Smooth muscle cell (in vitro differentiated cells): ENCODE measurements at regions not wholly inside any gene's neighbourhood (a gene's known extent, or its start where the extent isn't known, plus 50 kb on each side); places are given as distances from the start of the nearest gene placed in this dataset.

Experiments used
- DNase-seq: peaks from one replicate; lab custom pipeline; 2025; ENCODE audit not compliant: unreplicated experiment; lab: John Stamatoyannopoulos, UW
- H2AFZ ChIP-seq: fragments of 200-600 bp; sonication (generic); 2 replicates; pipeline ENCODE4 v1.6.0; 2016; ENCODE audit warnings: antibody characterized with exemption, low read depth, mild to moderate bottlenecking
- H3F3A ChIP-seq: fragments of 200-600 bp; sonication (generic); 2 replicates; pipeline ENCODE4 v1.6.0; 2017; ENCODE audit warnings: antibody characterized with exemption, low read depth
- H3K27ac ChIP-seq: fragments of 200-600 bp; sonication (generic); 2 replicates; pipeline ENCODE4 v1.5.1; 2016; ENCODE audit warnings: low read depth, mild to moderate bottlenecking
- H3K27me3 ChIP-seq: fragments of 200-600 bp; sonication (generic); 2 replicates; pipeline ENCODE4 v1.6.1; 2016; ENCODE audit warnings: low read depth, mild to moderate bottlenecking
- H3K36me3 ChIP-seq: fragments of 200-600 bp; sonication (generic); 2 replicates; pipeline ENCODE4 v1.5.1; 2016; ENCODE audit warnings: low read depth
- H3K4me1 ChIP-seq: fragments of 200-600 bp; sonication (generic); 2 replicates; pipeline ENCODE4 v1.5.1; 2016; ENCODE audit warnings: low read depth
- H3K4me2 ChIP-seq: fragments of 200-600 bp; sonication (generic); 2 replicates; pipeline ENCODE4 v1.6.0; 2016; ENCODE audit warnings: mild to moderate bottlenecking
- H3K4me3 ChIP-seq: fragments of 200-600 bp; sonication (generic); 2 replicates; pipeline ENCODE4 v1.5.1; 2016; ENCODE audit warnings: mild to moderate bottlenecking
- H3K79me2 ChIP-seq: fragments of 200-600 bp; sonication (generic); 2 replicates; pipeline ENCODE4 v1.6.0; 2016; ENCODE audit warnings: low read depth, mild to moderate bottlenecking
- H3K9ac ChIP-seq: fragments of 200-600 bp; sonication (generic); 2 replicates; pipeline ENCODE4 v1.6.0; 2016; ENCODE audit warnings: low read depth
- H3K9me3 ChIP-seq: fragments of 200-600 bp; sonication (generic); replicated peaks from 2 replicates; pipeline ENCODE4 v1.5.1; 2016; ENCODE audit warnings: low read depth
- H4K20me1 ChIP-seq: fragments of 200-600 bp; sonication (generic); 2 replicates; pipeline ENCODE4 v1.6.0; 2016; ENCODE audit warnings: low read depth
- WGBS: methylation state at CpG from one replicate; pipeline ENCODE4 v1.1.7; 2016; ENCODE audit warnings: low lambda C conversion rate; 5-methylcytosine and 5-hydroxymethylcytosine counted together
- TF ChIP-seq, protein P1 (sequence below): fragments of 200-600 bp; sonication (generic); IDR thresholded peaks from 2 replicates; pipeline ENCODE4 v1.5.1; 2017; ENCODE audit warnings: borderline replicate concordance, mild to moderate bottlenecking, antibody characterized with exemption; ENCODE audit not compliant: insufficient read depth, poor library complexity, severe bottlenecking

- no peaks in the 10 kb centered on the region for H3K36me3 ChIP-seq
- no peak overlapping the region for H3K4me2 ChIP-seq
- no peaks in the 10 kb centered on the region for H4K20me1 ChIP-seq
- no peak overlapping the region for H3K27ac ChIP-seq
- TF ChIP-seq, protein P1, sequence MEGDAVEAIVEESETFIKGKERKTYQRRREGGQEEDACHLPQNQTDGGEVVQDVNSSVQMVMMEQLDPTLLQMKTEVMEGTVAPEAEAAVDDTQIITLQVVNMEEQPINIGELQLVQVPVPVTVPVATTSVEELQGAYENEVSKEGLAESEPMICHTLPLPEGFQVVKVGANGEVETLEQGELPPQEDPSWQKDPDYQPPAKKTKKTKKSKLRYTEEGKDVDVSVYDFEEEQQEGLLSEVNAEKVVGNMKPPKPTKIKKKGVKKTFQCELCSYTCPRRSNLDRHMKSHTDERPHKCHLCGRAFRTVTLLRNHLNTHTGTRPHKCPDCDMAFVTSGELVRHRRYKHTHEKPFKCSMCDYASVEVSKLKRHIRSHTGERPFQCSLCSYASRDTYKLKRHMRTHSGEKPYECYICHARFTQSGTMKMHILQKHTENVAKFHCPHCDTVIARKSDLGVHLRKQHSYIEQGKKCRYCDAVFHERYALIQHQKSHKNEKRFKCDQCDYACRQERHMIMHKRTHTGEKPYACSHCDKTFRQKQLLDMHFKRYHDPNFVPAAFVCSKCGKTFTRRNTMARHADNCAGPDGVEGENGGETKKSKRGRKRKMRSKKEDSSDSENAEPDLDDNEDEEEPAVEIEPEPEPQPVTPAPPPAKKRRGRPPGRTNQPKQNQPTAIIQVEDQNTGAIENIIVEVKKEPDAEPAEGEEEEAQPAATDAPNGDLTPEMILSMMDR = no peak
- no peak overlapping the region for H3K9ac ChIP-seq
- H3K4me3 ChIP-seq = no peak overlapping the region
- no peak for DNase-seq
- no peaks in the 10 kb centered on the region for H3K79me2 ChIP-seq
- H3K4me1 ChIP-seq = no peaks in the 10 kb centered on the region
- H3F3A ChIP-seq = no peaks in the 10 kb centered on the region
- H3K27me3 ChIP-seq = peaks cover 4% of the 10 kb centered on the region
- whole genome bisulfite sequencing = 96% methylated on average over 1 of the region's 1 CpG
- H2AFZ ChIP-seq = no peak overlapping the region
- no peaks in the 10 kb centered on the region for H3K9me3 ChIP-seq
Measured at GRCh38 chr9:13988944-13989343, 325.0 kb downstream of the NFIB start.

DNA sequence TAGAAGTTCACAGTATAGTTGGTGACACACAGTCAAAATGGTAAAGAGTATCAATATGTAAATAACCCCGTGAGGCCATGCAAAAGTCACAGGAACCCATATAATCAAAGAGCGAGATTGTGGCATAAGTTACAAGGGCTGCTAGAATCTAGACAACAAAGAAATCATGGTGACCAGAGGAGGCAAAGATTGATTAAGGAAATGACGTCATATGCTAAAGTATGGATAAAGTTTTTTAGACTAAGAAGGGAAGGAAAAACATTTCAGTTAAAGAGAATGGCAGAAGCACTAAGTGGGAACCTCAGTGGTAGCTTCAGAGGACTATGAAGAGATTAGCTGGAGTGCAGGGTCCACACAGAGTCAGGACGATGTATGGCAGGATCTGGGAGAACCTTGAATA lies 330.3 kb downstream of the NFIB start:
- no peak for DNase-seq
- Histone ChIP-seq H3K9ac (no peak overlapping the region), H3K9me3 (no peaks in the 10 kb centered on the region), H3K36me3 (no peaks in the 10 kb centered on the region), H3K79me2 (no peaks in the 10 kb centered on the region), H3K4me3 (no peak overlapping the region), H3K27ac (no peak overlapping the region), H3K4me2 (no peak overlapping the region), H4K20me1 (no peaks in the 10 kb centered on the region), H3K27me3 (peaks cover 4% of the 10 kb centered on the region), H3F3A (no peaks in the 10 kb centered on the region), H2AFZ (no peak overlapping the region), H3K4me1 (no peaks in the 10 kb centered on the region)
- WGBS = 90% methylated on average over 4 of the region's 4 CpGs
- TF ChIP-seq, protein P1 = no peak

DNA sequence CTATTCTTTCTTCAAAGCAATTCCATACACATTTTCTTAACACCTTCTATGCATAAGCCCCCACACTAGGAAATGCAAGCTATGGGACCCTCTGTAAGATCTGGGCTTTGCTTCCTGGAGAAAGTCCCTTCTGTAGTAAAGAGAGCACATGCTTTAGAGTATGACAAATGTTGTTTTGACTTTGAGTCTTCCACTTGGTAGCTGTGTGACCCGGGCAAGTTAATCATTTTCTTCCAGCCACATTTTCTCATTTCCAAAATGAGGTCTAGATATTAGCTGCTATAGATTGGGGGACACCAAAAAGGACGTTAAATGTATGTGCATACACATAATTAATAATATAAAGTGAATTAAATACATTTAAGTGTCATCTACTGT lies 334.0 kb downstream of the NFIB start:
- Histone ChIP-seq H4K20me1 (no peaks in the 10 kb centered on the region), H3K4me1 (no peaks in the 10 kb centered on the region), H3K27me3 (no peaks in the 10 kb centered on the region), H3K4me2 (no peak overlapping the region), H3F3A (no peaks in the 10 kb centered on the region), H3K27ac (no peak overlapping the region), H3K36me3 (no peaks in the 10 kb centered on the region), H3K4me3 (no peak overlapping the region), H3K79me2 (no peaks in the 10 kb centered on the region), H2AFZ (no peak overlapping the region), H3K9ac (no peak overlapping the region), H3K9me3 (no peaks in the 10 kb centered on the region)
- DNase-seq = no peak
- 48% methylated on average over 2 of the region's 2 CpGs for WGBS
- TF ChIP-seq, protein P1 = no peak

GRCh38 chr9:13975611-13976290 lies 338.2 kb downstream of the NFIB start:
- Histone ChIP-seq H3K36me3 (no peaks in the 10 kb centered on the region), H3F3A (no peaks in the 10 kb centered on the region), H3K9me3 (no peaks in the 10 kb centered on the region), H3K4me3 (no peak overlapping the region), H3K4me1 (no peaks in the 10 kb centered on the region), H3K27me3 (no peaks in the 10 kb centered on the region), H3K4me2 (no peak overlapping the region), H4K20me1 (no peaks in the 10 kb centered on the region), H2AFZ (no peak overlapping the region), H3K9ac (no peak overlapping the region), H3K27ac (no peak overlapping the region), H3K79me2 (no peaks in the 10 kb centered on the region)
- DNase-seq = no peak
- TF ChIP-seq, protein P1 = no peak
- 100% methylated on average over 1 of the region's 1 CpG for WGBS
